ENCODE measurements at regions not wholly inside any gene's neighbourhood (a gene's known extent, or its start where the extent isn't known, plus 50 kb on each side); places are given as distances from the start of the nearest gene placed in this dataset.
A peak's percentile ranks its signal among the peaks of the same experiment; 100 is the strongest.

- CTCF ChIA-PET (ENCODE audit: low intra/inter-chr PET ratio, low total read pairs), result no interaction called here
- no TSS peak for BruUV-seq (replicated peaks)
- Histone ChIP-seq H3K36me3 (replicated peaks in 1 of 2; ENCODE audit: control insufficient read depth in 1 of 2, insufficient read depth in 2 of 2, low read length in 2 of 2) (no peaks in the 10 kb centered on the region), H3K4me3 (replicated peaks in 1 of 3; ENCODE audit: insufficient read depth in 1 of 3, low read depth in 2 of 3, low read length in 3 of 3) (no peak overlapping the region), H3K79me2 (ENCODE audit: insufficient read depth, low read length) (no peaks in the 10 kb centered on the region), H3K9ac (ENCODE audit: insufficient read depth, low read depth, low read length) (no peak overlapping the region), H3K9me3 (ENCODE audit: low read length) (no peaks in the 10 kb centered on the region), H3K27ac (ENCODE audit: extremely low read length, insufficient read depth, low read length) (no peak overlapping the region), H3K4me1 (ENCODE audit: insufficient read depth, low read length) (no peaks in the 10 kb centered on the region), H3K4me2 (ENCODE audit: low read depth, low read length) (no peak overlapping the region), H4K20me1 (ENCODE audit: insufficient read depth, low read length) (no peaks in the 10 kb centered on the region), H3K27me3 (ENCODE audit: control insufficient read depth in 1 of 2, insufficient read depth in 2 of 2, low read length in 2 of 2) (no peaks in the 10 kb centered on the region; a peak in 1 of 5 replicates), H2AFZ (ENCODE audit: low read length) (no peak overlapping the region)
- in situ Hi-C loops (cut with HindIII; ENCODE audit: extremely low pct_ligation_motif_present, low pct_unique_long_range_greater_than_20kb), result no loop called here
- no peak for DNase-seq (ENCODE audit: low spot score)
- WGBS (ENCODE audit: low lambda C conversion rate), result 0% methylated on average over 4 of the region's 4 CpGs
- ATAC-seq, result no peak
- POLR2A ChIA-PET, result no interaction called here
- no peak for FAIRE-seq
- TF ChIP-seq NFYC (CRISPR knock-in tag; IDR thresholded peaks at IDR 0.05), result peak; percentile 34; the same call in 1 of the 2 replicates
- no peak for TF ChIP-seq TFDP1 (CRISPR knock-in tag; IDR thresholded peaks at IDR 0.05; ENCODE audit: borderline replicate concordance)
- peak; percentile 51 for TF ChIP-seq NFYB (CRISPR knock-in tag; IDR thresholded peaks at IDR 0.05)
- intact Hi-C loops (cut with micrococcal nuclease; ENCODE audit: unreplicated experiment), result no loop called here
Measured at GRCh38 chr3:10697918-10698317, 118.1 kb upstream of the SLC6A11 start.

- intact Hi-C loops (cut with micrococcal nuclease; ENCODE audit: unreplicated experiment) (no loop called here), in situ Hi-C loops (cut with HindIII; ENCODE audit: extremely low pct_ligation_motif_present, low pct_unique_long_range_greater_than_20kb) (no loop called here)
- Histone ChIP-seq H3K4me3 (replicated peaks in 1 of 3; ENCODE audit: insufficient read depth in 1 of 3, low read depth in 2 of 3, low read length in 3 of 3) (no peak overlapping the region), H3K9ac (ENCODE audit: insufficient read depth, low read depth, low read length) (no peak overlapping the region), H3K4me2 (ENCODE audit: low read depth, low read length) (no peak overlapping the region), H3K27ac (ENCODE audit: extremely low read length, insufficient read depth, low read length) (no peak overlapping the region), H3K27me3 (ENCODE audit: control insufficient read depth in 1 of 2, insufficient read depth in 2 of 2, low read length in 2 of 2) (peaks cover 0 to 9% of the 10 kb centered on the region in 2 experiments; a peak in 2 of 5 replicates), H4K20me1 (ENCODE audit: insufficient read depth, low read length) (no peaks in the 10 kb centered on the region), H3K4me1 (ENCODE audit: insufficient read depth, low read length) (no peaks in the 10 kb centered on the region), H3K79me2 (ENCODE audit: insufficient read depth, low read length) (no peaks in the 10 kb centered on the region), H3K36me3 (replicated peaks in 1 of 2; ENCODE audit: control insufficient read depth in 1 of 2, insufficient read depth in 2 of 2, low read length in 2 of 2) (no peaks in the 10 kb centered on the region), H2AFZ (ENCODE audit: low read length) (no peak overlapping the region), H3K9me3 (ENCODE audit: low read length) (no peaks in the 10 kb centered on the region)
- BruUV-seq (replicated peaks), result no TSS peak
- POLR2A ChIA-PET, result no interaction called here
- DNase-seq (ENCODE audit: low spot score), result no peak
- 0% methylated on average over 2 of the region's 2 CpGs for WGBS (ENCODE audit: low lambda C conversion rate)
- no peak for ATAC-seq
- no peak for FAIRE-seq
- CTCF ChIA-PET (ENCODE audit: low intra/inter-chr PET ratio, low total read pairs), result no interaction called here
- no peak for TF ChIP-seq SP1 (IDR thresholded peaks at IDR 0.05)
- no peak for TF ChIP-seq SP1 (CRISPR knock-in tag; IDR thresholded peaks at IDR 0.05)
- TF ChIP-seq, protein P1, sequence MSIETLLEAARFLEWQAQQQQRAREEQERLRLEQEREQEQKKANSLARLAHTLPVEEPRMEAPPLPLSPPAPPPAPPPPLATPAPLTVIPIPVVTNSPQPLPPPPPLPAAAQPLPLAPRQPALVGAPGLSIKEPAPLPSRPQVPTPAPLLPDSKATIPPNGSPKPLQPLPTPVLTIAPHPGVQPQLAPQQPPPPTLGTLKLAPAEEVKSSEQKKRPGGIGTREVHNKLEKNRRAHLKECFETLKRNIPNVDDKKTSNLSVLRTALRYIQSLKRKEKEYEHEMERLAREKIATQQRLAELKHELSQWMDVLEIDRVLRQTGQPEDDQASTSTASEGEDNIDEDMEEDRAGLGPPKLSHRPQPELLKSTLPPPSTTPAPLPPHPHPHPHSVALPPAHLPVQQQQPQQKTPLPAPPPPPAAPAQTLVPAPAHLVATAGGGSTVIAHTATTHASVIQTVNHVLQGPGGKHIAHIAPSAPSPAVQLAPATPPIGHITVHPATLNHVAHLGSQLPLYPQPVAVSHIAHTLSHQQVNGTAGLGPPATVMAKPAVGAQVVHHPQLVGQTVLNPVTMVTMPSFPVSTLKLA (IDR thresholded peaks at IDR 0.05), result peak; percentile 28; the same call in 1 of the 2 replicates
Measured at GRCh38 chr3:10700821-10701220, 115.2 kb upstream of the SLC6A11 start.

Measured in HepG2 (cell line).